ENCODE measurements at regions not wholly inside any gene's neighbourhood (a gene's known extent, or its start where the extent isn't known, plus 50 kb on each side); places are given as distances from the start of the nearest gene placed in this dataset.
"Not testable (repeated sequence)": the region's sequence is repeated elsewhere in the genome, so short reads cannot be mapped to it uniquely, and the experiment has no call there.

DNA sequence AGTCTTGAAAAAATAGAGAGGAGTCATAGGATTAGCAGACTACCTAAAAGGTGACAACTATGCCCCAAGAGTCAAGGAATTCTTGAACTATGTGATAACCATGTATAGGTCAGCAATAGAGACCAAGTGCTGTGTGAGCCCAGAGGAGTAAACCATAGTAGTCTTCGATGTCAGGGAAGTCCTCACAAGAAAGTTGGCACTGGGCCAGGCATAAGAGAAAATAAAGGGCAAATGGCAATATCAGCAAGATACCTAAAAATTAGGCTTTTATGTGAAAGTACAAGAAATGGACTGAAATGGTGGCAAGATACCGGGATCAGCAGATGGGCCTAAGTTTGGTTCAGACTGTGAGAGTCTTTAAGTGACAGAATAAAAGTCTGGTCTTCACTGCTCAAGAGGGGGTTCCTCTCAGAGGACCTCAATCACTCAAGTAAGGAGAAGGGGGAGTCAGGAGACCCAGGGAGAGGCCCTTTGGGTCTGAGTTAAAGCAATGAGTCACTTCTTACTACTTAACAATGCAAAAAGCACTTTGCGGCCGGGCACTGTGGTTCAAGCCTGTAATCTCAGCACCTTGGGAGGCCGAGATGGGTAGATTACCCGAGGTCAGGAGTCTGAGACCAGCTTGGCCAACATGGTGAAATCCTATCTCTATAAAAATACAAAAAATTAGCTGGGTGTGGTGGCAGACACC lies 95.0 kb downstream of the TEX35 start:
- no peak overlapping the region for H3K4me3 ChIP-seq (replicated peaks in 1 of 3; ENCODE audit: low read depth in 2 of 3, low read length in 3 of 3)
- peak overlapping the region; percentile 40 for H3K9ac ChIP-seq (ENCODE audit: insufficient read depth, low read length, poor library complexity, severe bottlenecking)

DNA sequence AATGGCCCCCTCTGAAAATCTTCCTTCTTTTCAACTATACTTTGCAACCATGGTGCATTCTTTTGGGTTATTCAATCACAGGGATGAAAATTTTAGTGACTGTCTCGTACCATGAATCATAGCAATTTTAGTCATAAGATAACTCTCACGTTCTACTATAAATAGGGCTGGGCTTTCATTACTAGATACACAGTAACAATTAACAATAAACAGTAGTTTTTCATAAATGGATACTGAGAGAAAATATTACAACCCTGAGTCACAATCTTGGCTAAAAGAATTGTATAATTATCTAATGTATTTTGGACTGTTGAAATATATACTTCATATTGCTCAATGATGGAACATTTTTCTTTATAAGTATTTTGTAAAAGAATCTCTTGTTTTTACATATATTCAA lies 96.1 kb downstream of the TEX35 start:
- Histone ChIP-seq H3K9me3 (replicated peaks in 1 of 2; ENCODE audit: control insufficient read depth in 1 of 2, insufficient read depth in 1 of 2, low read length in 2 of 2) (no peaks in the 10 kb centered on the region), H4K20me1 (ENCODE audit: insufficient read depth, low read length) (no peaks in the 10 kb centered on the region), H3K79me2 (ENCODE audit: insufficient read depth, low read length) (no peaks in the 10 kb centered on the region), H3K4me1 (ENCODE audit: control insufficient read depth in 1 of 2, insufficient read depth in 2 of 2, low read length in 2 of 2) (peaks cover 19 to 24% of the 10 kb centered on the region in 2 donors), H3K9ac (ENCODE audit: insufficient read depth, low read length, poor library complexity, severe bottlenecking) (peak overlapping the region; percentile 40), H3K4me2 (replicated peaks; ENCODE audit: extremely low read depth, low read length, poor library complexity, severe bottlenecking) (peak overlapping the region; percentile 15), H3K27ac (ENCODE audit: low read depth in 1 of 2, low read length in 2 of 2) (peak overlapping the region; percentile 42 to 74), H3K36me3 (replicated peaks in 1 of 2; ENCODE audit: control insufficient read depth in 1 of 2, insufficient read depth in 2 of 2, low read length in 2 of 2) (no peaks in the 10 kb centered on the region), H2AFZ (ENCODE audit: insufficient read depth, low read depth, low read length, poor library complexity, severe bottlenecking) (no peak overlapping the region), H3K4me3 (replicated peaks in 1 of 3; ENCODE audit: low read depth in 2 of 3, low read length in 3 of 3) (no peak overlapping the region), H3K27me3 (ENCODE audit: control insufficient read depth in 2 of 2, insufficient read depth in 2 of 2, low read length in 2 of 2) (no peaks in the 10 kb centered on the region)
- H3K36me3 Mint-ChIP-seq: no peaks in the 10 kb centered on the region
- H3K4me3 Mint-ChIP-seq: peak overlapping the region in 1 of 2 donors; percentile 2
- WGBS (ENCODE audit: insufficient coverage): no CpG with 5 or more reads among the region's 2 CpGs
- H3K27ac Mint-ChIP-seq: peak overlapping the region; percentile 54 to 94 (median 88)
- peaks cover 25% of the 10 kb centered on the region for H3K4me1 Mint-ChIP-seq
- DNase-seq: peak; percentile 31 to 62 (median 44)
- H3K27me3 Mint-ChIP-seq (ENCODE audit: low read depth in 3 of 3): peaks cover 0 to 10% (median 3%) of the 10 kb centered on the region in 3 donors
- TF ChIP-seq, protein P1, sequence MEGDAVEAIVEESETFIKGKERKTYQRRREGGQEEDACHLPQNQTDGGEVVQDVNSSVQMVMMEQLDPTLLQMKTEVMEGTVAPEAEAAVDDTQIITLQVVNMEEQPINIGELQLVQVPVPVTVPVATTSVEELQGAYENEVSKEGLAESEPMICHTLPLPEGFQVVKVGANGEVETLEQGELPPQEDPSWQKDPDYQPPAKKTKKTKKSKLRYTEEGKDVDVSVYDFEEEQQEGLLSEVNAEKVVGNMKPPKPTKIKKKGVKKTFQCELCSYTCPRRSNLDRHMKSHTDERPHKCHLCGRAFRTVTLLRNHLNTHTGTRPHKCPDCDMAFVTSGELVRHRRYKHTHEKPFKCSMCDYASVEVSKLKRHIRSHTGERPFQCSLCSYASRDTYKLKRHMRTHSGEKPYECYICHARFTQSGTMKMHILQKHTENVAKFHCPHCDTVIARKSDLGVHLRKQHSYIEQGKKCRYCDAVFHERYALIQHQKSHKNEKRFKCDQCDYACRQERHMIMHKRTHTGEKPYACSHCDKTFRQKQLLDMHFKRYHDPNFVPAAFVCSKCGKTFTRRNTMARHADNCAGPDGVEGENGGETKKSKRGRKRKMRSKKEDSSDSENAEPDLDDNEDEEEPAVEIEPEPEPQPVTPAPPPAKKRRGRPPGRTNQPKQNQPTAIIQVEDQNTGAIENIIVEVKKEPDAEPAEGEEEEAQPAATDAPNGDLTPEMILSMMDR (IDR thresholded peaks at IDR 0.05): no peak
- intact Hi-C loops (cut with micrococcal nuclease): no loop called here
- H3K9me3 Mint-ChIP-seq: no peaks in the 10 kb centered on the region

More for the DNA sequence above, 95.0 kb downstream of the TEX35 start:
- Histone ChIP-seq H4K20me1 (ENCODE audit: insufficient read depth, low read length) (no peaks in the 10 kb centered on the region), H3K27ac (ENCODE audit: low read depth in 1 of 2, low read length in 2 of 2) (peak overlapping the region; percentile 26 to 74), H3K36me3 (replicated peaks in 1 of 2; ENCODE audit: control insufficient read depth in 1 of 2, insufficient read depth in 2 of 2, low read length in 2 of 2) (no peaks in the 10 kb centered on the region), H3K4me2 (replicated peaks; ENCODE audit: extremely low read depth, low read length, poor library complexity, severe bottlenecking) (no peak overlapping the region), H3K9me3 (replicated peaks in 1 of 2; ENCODE audit: control insufficient read depth in 1 of 2, insufficient read depth in 1 of 2, low read length in 2 of 2) (no peaks in the 10 kb centered on the region), H3K4me1 (ENCODE audit: control insufficient read depth in 1 of 2, insufficient read depth in 2 of 2, low read length in 2 of 2) (peaks cover 19 to 24% of the 10 kb centered on the region in 2 donors), H3K79me2 (ENCODE audit: insufficient read depth, low read length) (no peaks in the 10 kb centered on the region), H3K27me3 (ENCODE audit: control insufficient read depth in 2 of 2, insufficient read depth in 2 of 2, low read length in 2 of 2) (no peaks in the 10 kb centered on the region), H2AFZ (ENCODE audit: insufficient read depth, low read depth, low read length, poor library complexity, severe bottlenecking) (peak overlapping the region; percentile 40)
- H3K27me3 Mint-ChIP-seq (ENCODE audit: low read depth in 3 of 3): peaks cover 0 to 5% (median 3%) of the 10 kb centered on the region in 3 donors
- peaks cover 25% of the 10 kb centered on the region for H3K4me1 Mint-ChIP-seq
- intact Hi-C loops (cut with micrococcal nuclease): no loop called here
- DNase-seq: peak; percentile 24 to 60 (median 25)
- WGBS (ENCODE audit: insufficient coverage): 27% methylated on average over 1 of the region's 6 CpGs
- no peaks in the 10 kb centered on the region for H3K9me3 Mint-ChIP-seq
- TF ChIP-seq, protein P1 (IDR thresholded peaks at IDR 0.05): no peak
- H3K36me3 Mint-ChIP-seq: no peaks in the 10 kb centered on the region
- peak overlapping the region in 1 of 2 donors; percentile 55 for H3K4me3 Mint-ChIP-seq
- peak overlapping the region; percentile 45 to 93 (median 86) for H3K27ac Mint-ChIP-seq

DNA sequence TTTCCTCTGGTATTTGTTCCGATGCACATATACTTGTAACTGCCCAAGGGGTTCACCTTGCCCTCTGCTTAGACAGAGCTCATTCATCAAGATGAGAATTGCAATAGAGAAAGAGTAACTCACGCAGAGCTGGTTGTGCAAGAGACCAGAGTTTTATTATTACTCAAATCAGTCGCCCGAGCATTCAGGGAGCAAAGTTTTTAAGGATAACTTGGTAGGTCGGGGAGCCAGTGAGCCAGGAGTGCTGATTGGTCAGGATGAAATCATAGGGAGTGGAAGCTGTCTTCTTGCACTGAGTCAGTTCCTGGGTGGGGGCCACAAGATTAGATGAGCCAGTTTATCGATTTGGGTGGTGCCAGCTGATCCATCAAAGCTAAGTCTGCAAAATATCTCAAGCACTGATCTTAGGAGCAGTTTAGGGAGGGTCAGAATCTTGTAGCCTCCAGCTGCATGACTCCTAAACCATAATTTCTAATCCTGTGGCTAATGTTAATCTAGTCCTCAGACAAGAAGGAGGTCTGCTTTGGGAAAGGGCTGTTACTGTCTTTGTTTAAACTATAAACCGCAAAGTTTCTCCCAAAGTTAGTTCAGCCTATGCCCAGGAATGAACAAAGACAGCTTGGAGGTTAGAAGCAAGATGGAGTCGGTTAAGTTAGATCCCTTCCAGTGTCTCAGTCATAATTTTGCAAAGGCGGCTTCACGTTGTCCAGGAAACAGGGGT lies 97.9 kb downstream of the TEX35 start:
- H3K36me3 ChIP-seq (replicated peaks in 1 of 2; ENCODE audit: control insufficient read depth in 1 of 2, insufficient read depth in 2 of 2, low read length in 2 of 2); H3K4me3 Mint-ChIP-seq; H3K27ac ChIP-seq (ENCODE audit: low read depth in 1 of 2, low read length in 2 of 2); H3K27me3 Mint-ChIP-seq (ENCODE audit: low read depth in 3 of 3); H3K4me3 ChIP-seq (replicated peaks in 1 of 3; ENCODE audit: low read depth in 2 of 3, low read length in 3 of 3); H3K27me3 ChIP-seq (ENCODE audit: control insufficient read depth in 2 of 2, insufficient read depth in 2 of 2, low read length in 2 of 2); H4K20me1 ChIP-seq (ENCODE audit: insufficient read depth, low read length); H3K79me2 ChIP-seq (ENCODE audit: insufficient read depth, low read length); intact Hi-C loops (cut with micrococcal nuclease); H2AFZ ChIP-seq (ENCODE audit: insufficient read depth, low read depth, low read length, poor library complexity, severe bottlenecking); H3K36me3 Mint-ChIP-seq; H3K9me3 Mint-ChIP-seq; H3K9me3 ChIP-seq (replicated peaks in 1 of 2; ENCODE audit: control insufficient read depth in 1 of 2, insufficient read depth in 1 of 2, low read length in 2 of 2); H3K9ac ChIP-seq (ENCODE audit: insufficient read depth, low read length, poor library complexity, severe bottlenecking); H3K4me2 ChIP-seq (replicated peaks; ENCODE audit: extremely low read depth, low read length, poor library complexity, severe bottlenecking): not testable (repeated sequence)
- DNase-seq: peak in 1 of 3 donors; percentile 22
- 93% methylated on average over 6 of the region's 10 CpGs for WGBS (ENCODE audit: insufficient coverage)
- peaks cover 19 to 24% of the 10 kb centered on the region in 2 donors for H3K4me1 ChIP-seq (ENCODE audit: control insufficient read depth in 1 of 2, insufficient read depth in 2 of 2, low read length in 2 of 2)
- Mint-ChIP-seq H3K4me1 (peaks cover 24% of the 10 kb centered on the region), H3K27ac (peak overlapping the region in 1 of 7 donors; percentile 57)
